ENCODE measurements at regions not wholly inside any gene's neighbourhood (a gene's known extent, or its start where the extent isn't known, plus 50 kb on each side); places are given as distances from the start of the nearest gene placed in this dataset.

DNA sequence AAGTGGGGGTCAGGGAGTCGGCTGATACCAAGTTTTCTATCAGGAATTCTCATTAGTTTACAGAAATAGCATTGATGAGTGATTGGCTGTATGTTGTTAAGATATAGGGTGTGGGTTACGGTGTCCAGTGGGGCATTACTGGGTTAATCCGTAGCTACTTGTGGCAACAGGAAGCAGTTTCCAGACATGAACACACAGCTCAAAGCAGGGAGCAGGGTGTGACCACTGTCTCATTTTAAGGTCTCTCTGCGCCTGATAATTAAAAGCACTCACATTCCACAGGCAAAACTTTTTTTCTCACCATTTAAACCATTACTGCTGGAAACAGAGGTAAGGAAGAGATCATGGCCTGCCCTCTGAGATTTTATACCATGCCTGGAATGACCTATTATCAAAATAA, 114.9 kb downstream of the SIK1 start:
- no CpG with 5 or more reads among the region's 4 CpGs for WGBS (ENCODE audit: extremely low coverage, insufficient coverage, insufficient read length)
- no peak overlapping the region for H3K14ac ChIP-seq (ENCODE audit: low read length)
- no peaks in the 10 kb centered on the region for H3K79me1 ChIP-seq (ENCODE audit: low read length)
- no peak overlapping the region for H2AFZ ChIP-seq (ENCODE audit: insufficient read depth, low read length, poor library complexity)
- no peak overlapping the region for H3K23ac ChIP-seq (ENCODE audit: low read length)
- H3K79me2 ChIP-seq (ENCODE audit: control insufficient read depth, insufficient read depth, low read length, poor library complexity) = no peaks in the 10 kb centered on the region
- H3K27ac ChIP-seq (ENCODE audit: low read depth, low read length) = no peak overlapping the region
- H2AK5ac ChIP-seq (ENCODE audit: low read length) = no peak overlapping the region
- no peaks in the 10 kb centered on the region for H3K36me3 ChIP-seq (ENCODE audit: control insufficient read depth in 1 of 2, insufficient read depth in 2 of 2, low read length in 2 of 2)
- no peak overlapping the region for H3K4me3 ChIP-seq (ENCODE audit: low read depth, low read length)
- H4K8ac ChIP-seq (ENCODE audit: low read depth, low read length) = no peak overlapping the region
- no peak overlapping the region for H3K9ac ChIP-seq (ENCODE audit: low read length)
- peaks cover 2% of the 10 kb centered on the region for H3K9me3 ChIP-seq (ENCODE audit: insufficient read depth, low read depth, low read length)
- no peak overlapping the region for H3K18ac ChIP-seq (ENCODE audit: low read length)
- no peak overlapping the region for H3K4ac ChIP-seq (ENCODE audit: low read depth, low read length)
- no peak overlapping the region for H2BK120ac ChIP-seq (ENCODE audit: insufficient read depth, low read length, poor library complexity)
- H3K4me2 ChIP-seq (ENCODE audit: low read length) = no peak overlapping the region
- peaks cover 4 to 8% of the 10 kb centered on the region in 2 experiments for H3K4me1 ChIP-seq (ENCODE audit: control insufficient read depth in 1 of 2, insufficient read depth in 2 of 2, low read length in 2 of 2)
- H2BK5ac ChIP-seq (ENCODE audit: low read depth, low read length, poor library complexity) = no peak overlapping the region
- no peaks in the 10 kb centered on the region for H3K27me3 ChIP-seq (ENCODE audit: insufficient read depth, low read length)
- H4K91ac ChIP-seq (ENCODE audit: low read depth, low read length) = peak overlapping the region; percentile 44
- no peak overlapping the region for H4K12ac ChIP-seq (ENCODE audit: low read depth, low read length)
- DNase-seq = no peak
- H2BK12ac ChIP-seq (ENCODE audit: low read length) = no peak overlapping the region

DNA sequence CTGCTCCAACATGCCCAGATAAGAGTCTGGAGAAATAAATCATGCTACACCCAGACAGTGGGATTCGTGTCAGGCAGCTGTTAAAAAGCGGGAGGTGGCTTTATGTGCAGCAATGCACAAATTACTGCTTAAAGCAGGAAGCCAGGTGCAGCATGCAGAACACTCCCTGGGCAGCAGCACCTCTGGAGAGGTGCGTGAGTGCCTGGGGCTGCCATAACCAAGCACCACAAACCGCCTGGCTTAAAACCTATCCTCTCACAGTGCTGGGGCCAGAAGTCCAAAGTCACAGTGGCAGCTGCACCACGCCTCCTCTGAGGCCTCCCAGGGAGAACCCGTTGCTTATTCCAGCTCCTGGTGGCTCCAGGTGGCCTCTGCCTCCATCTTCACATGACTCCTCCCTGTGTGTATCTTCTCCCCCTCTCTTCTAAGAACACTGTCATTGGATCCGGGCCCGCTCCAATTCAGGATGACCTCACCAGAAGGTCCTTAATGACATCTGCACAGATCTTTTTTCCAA, 115.6 kb downstream of the SIK1 start:
- no peaks in the 10 kb centered on the region for H3K79me1 ChIP-seq (ENCODE audit: low read length)
- peak overlapping the region; percentile 2 for H3K4me2 ChIP-seq (ENCODE audit: low read length)
- no peak overlapping the region for H3K18ac ChIP-seq (ENCODE audit: low read length)
- H4K91ac ChIP-seq (ENCODE audit: low read depth, low read length) = no peak overlapping the region
- H2BK5ac ChIP-seq (ENCODE audit: low read depth, low read length, poor library complexity) = no peak overlapping the region
- no peak overlapping the region for H2AFZ ChIP-seq (ENCODE audit: insufficient read depth, low read length, poor library complexity)
- H3K27me3 ChIP-seq (ENCODE audit: insufficient read depth, low read length) = no peaks in the 10 kb centered on the region
- H3K79me2 ChIP-seq (ENCODE audit: control insufficient read depth, insufficient read depth, low read length, poor library complexity) = no peaks in the 10 kb centered on the region
- no peak overlapping the region for H3K23ac ChIP-seq (ENCODE audit: low read length)
- no peak overlapping the region for H3K4ac ChIP-seq (ENCODE audit: low read depth, low read length)
- H2AK5ac ChIP-seq (ENCODE audit: low read length) = no peak overlapping the region
- no peaks in the 10 kb centered on the region for H3K36me3 ChIP-seq (ENCODE audit: control insufficient read depth in 1 of 2, insufficient read depth in 2 of 2, low read length in 2 of 2)
- H2BK12ac ChIP-seq (ENCODE audit: low read length) = no peak overlapping the region
- no peak overlapping the region for H3K14ac ChIP-seq (ENCODE audit: low read length)
- peaks cover 4 to 8% of the 10 kb centered on the region in 2 experiments for H3K4me1 ChIP-seq (ENCODE audit: control insufficient read depth in 1 of 2, insufficient read depth in 2 of 2, low read length in 2 of 2)
- no peak overlapping the region for H4K12ac ChIP-seq (ENCODE audit: low read depth, low read length)
- H3K9me3 ChIP-seq (ENCODE audit: insufficient read depth, low read depth, low read length) = no peaks in the 10 kb centered on the region
- no CpG with 5 or more reads among the region's 8 CpGs for WGBS (ENCODE audit: extremely low coverage, insufficient coverage, insufficient read length)
- H3K4me3 ChIP-seq (ENCODE audit: low read depth, low read length) = no peak overlapping the region
- no peak for DNase-seq
- no peak overlapping the region for H3K27ac ChIP-seq (ENCODE audit: low read depth, low read length)
- H2BK120ac ChIP-seq (ENCODE audit: insufficient read depth, low read length, poor library complexity) = no peak overlapping the region
- no peak overlapping the region for H4K8ac ChIP-seq (ENCODE audit: low read depth, low read length)
- H3K9ac ChIP-seq (ENCODE audit: low read length) = no peak overlapping the region

DNA sequence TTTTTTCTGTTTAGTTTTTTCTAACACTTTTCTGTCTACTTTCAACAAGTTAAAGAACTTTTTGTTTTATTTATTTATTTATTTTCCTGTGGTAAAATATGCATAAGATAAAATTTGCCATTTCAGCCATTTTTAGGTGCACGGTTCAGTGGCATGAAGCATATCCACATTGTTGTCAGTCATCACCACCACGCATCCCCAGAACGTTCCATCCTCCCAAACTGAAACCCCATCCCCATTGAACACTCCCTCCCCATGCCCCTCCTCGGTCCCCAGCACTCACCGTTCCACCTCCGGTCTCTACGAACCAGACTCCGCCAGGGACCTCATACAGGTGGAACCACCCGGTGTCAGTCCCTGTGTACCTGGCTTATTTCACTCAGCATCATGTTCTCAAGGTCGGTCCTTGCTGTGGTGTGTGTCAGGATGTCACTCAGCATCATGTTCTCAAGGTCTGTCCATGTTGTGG, 118.1 kb downstream of the SIK1 start:
- no CpG with 5 or more reads among the region's 10 CpGs for WGBS (ENCODE audit: extremely low coverage, insufficient coverage, insufficient read length)
- Histone ChIP-seq H3K4ac (ENCODE audit: low read depth, low read length) (no peak overlapping the region), H4K8ac (ENCODE audit: low read depth, low read length) (no peak overlapping the region), H3K27ac (ENCODE audit: low read depth, low read length) (no peak overlapping the region), H3K36me3 (ENCODE audit: control insufficient read depth in 1 of 2, insufficient read depth in 2 of 2, low read length in 2 of 2) (no peaks in the 10 kb centered on the region), H3K4me3 (ENCODE audit: low read depth, low read length) (no peak overlapping the region), H3K9me3 (ENCODE audit: insufficient read depth, low read depth, low read length) (no peaks in the 10 kb centered on the region), H2BK120ac (ENCODE audit: insufficient read depth, low read length, poor library complexity) (no peak overlapping the region), H3K23ac (ENCODE audit: low read length) (no peak overlapping the region), H2BK12ac (ENCODE audit: low read length) (no peak overlapping the region), H3K79me1 (ENCODE audit: low read length) (no peaks in the 10 kb centered on the region), H4K12ac (ENCODE audit: low read depth, low read length) (no peak overlapping the region), H4K91ac (ENCODE audit: low read depth, low read length) (no peak overlapping the region), H3K14ac (ENCODE audit: low read length) (no peak overlapping the region), H3K18ac (ENCODE audit: low read length) (no peak overlapping the region), H3K27me3 (ENCODE audit: insufficient read depth, low read length) (no peaks in the 10 kb centered on the region), H3K4me1 (ENCODE audit: control insufficient read depth in 1 of 2, insufficient read depth in 2 of 2, low read length in 2 of 2) (peaks cover 4 to 8% of the 10 kb centered on the region in 2 experiments), H2AFZ (ENCODE audit: insufficient read depth, low read length, poor library complexity) (no peak overlapping the region), H2AK5ac (ENCODE audit: low read length) (no peak overlapping the region), H3K4me2 (ENCODE audit: low read length) (no peak overlapping the region), H3K9ac (ENCODE audit: low read length) (no peak overlapping the region), H3K79me2 (ENCODE audit: control insufficient read depth, insufficient read depth, low read length, poor library complexity) (no peaks in the 10 kb centered on the region), H2BK5ac (ENCODE audit: low read depth, low read length, poor library complexity) (no peak overlapping the region)
- no peak for DNase-seq

GRCh38 chr21:43308101-43308814, 118.7 kb downstream of the SIK1 start:
- Histone ChIP-seq H3K79me2 (ENCODE audit: control insufficient read depth, insufficient read depth, low read length, poor library complexity) (no peaks in the 10 kb centered on the region), H2AFZ (ENCODE audit: insufficient read depth, low read length, poor library complexity) (no peak overlapping the region), H4K8ac (ENCODE audit: low read depth, low read length) (no peak overlapping the region), H3K4me1 (ENCODE audit: control insufficient read depth in 1 of 2, insufficient read depth in 2 of 2, low read length in 2 of 2) (peaks cover 4 to 7% of the 10 kb centered on the region in 2 experiments), H4K91ac (ENCODE audit: low read depth, low read length) (no peak overlapping the region), H2AK5ac (ENCODE audit: low read length) (no peak overlapping the region), H3K36me3 (ENCODE audit: control insufficient read depth in 1 of 2, insufficient read depth in 2 of 2, low read length in 2 of 2) (no peaks in the 10 kb centered on the region), H3K9ac (ENCODE audit: low read length) (no peak overlapping the region), H3K9me3 (ENCODE audit: insufficient read depth, low read depth, low read length) (no peaks in the 10 kb centered on the region), H2BK12ac (ENCODE audit: low read length) (no peak overlapping the region), H3K4me3 (ENCODE audit: low read depth, low read length) (no peak overlapping the region), H3K27ac (ENCODE audit: low read depth, low read length) (no peak overlapping the region), H3K79me1 (ENCODE audit: low read length) (no peaks in the 10 kb centered on the region), H3K23ac (ENCODE audit: low read length) (no peak overlapping the region), H3K14ac (ENCODE audit: low read length) (no peak overlapping the region), H2BK5ac (ENCODE audit: low read depth, low read length, poor library complexity) (no peak overlapping the region), H3K18ac (ENCODE audit: low read length) (no peak overlapping the region), H3K4ac (ENCODE audit: low read depth, low read length) (no peak overlapping the region), H4K12ac (ENCODE audit: low read depth, low read length) (no peak overlapping the region), H3K27me3 (ENCODE audit: insufficient read depth, low read length) (no peaks in the 10 kb centered on the region), H3K4me2 (ENCODE audit: low read length) (no peak overlapping the region), H2BK120ac (ENCODE audit: insufficient read depth, low read length, poor library complexity) (no peak overlapping the region)
- WGBS (ENCODE audit: extremely low coverage, insufficient coverage, insufficient read length) = no CpG with 5 or more reads among the region's 13 CpGs
- DNase-seq = no peak

Data from trophoblast cell (in vitro differentiated cells and primary cell).